HEK293 (cell line): ENCODE measurements at regions not wholly inside any gene's neighbourhood (a gene's known extent, or its start where the extent isn't known, plus 50 kb on each side); places are given as distances from the start of the nearest gene placed in this dataset.

Experiments
- ATF2 ChIP-seq: fragments of 450-650 bp; formaldehyde crosslinking; IDR thresholded peaks from 2 replicates; pipeline ENCODE4 v1.5.1; 2016; ENCODE audit warnings: missing biosample characterization, missing genetic modification characterization, low read depth
- KLF7 ChIP-seq: fragments of 450-650 bp; formaldehyde crosslinking; IDR thresholded peaks from 2 replicates; pipeline ENCODE4 v1.5.1; 2016; ENCODE audit warnings: missing biosample characterization, missing genetic modification characterization, borderline replicate concordance
- YY1 ChIP-seq: fragments of 450-650 bp; formaldehyde crosslinking; IDR thresholded peaks from 2 replicates; pipeline ENCODE4 v1.5.1; 2018; ENCODE audit warnings: missing biosample characterization, missing genetic modification characterization
- ZNF121 ChIP-seq: fragments of 450-650 bp; formaldehyde crosslinking; IDR thresholded peaks from 2 replicates; pipeline ENCODE4 v1.5.1; 2016; ENCODE audit warnings: missing biosample characterization, missing genetic modification characterization
- ZNF280D ChIP-seq: fragments of 450-650 bp; formaldehyde crosslinking; IDR thresholded peaks from 2 replicates; pipeline ENCODE4 v1.5.1; 2016; ENCODE audit warnings: missing biosample characterization, missing genetic modification characterization
- ZNF529 ChIP-seq: fragments of 450-650 bp; formaldehyde crosslinking; IDR thresholded peaks from 2 replicates; pipeline ENCODE4 v1.5.1; 2017; ENCODE audit warnings: missing genetic modification characterization, missing biosample characterization; ENCODE audit not compliant: insufficient replicate concordance

GRCh38 chr12:114253976-114254778, 151.8 kb downstream of the TBX5 start:
- TF ChIP-seq ZNF280D (tag by site-specific recombination) (no peak), ZNF529 (tag by site-specific recombination) (no peak), ZNF121 (tag by site-specific recombination) (no peak), YY1 (tag by site-specific recombination) (no peak), KLF7 (tag by site-specific recombination) (no peak), ATF2 (tag by site-specific recombination) (no peak)
